Liver (tissue), 8 donors: ENCODE measurements at regions not wholly inside any gene's neighbourhood (a gene's known extent, or its start where the extent isn't known, plus 50 kb on each side); places are given as distances from the start of the nearest gene placed in this dataset.
"Not testable (repeated sequence)": the region's sequence is repeated elsewhere in the genome, so short reads cannot be mapped to it uniquely, and the experiment has no call there.

Source experiments
- DNase-seq: peaks from one replicate; pipeline ENCODE4 v3.0.0-alpha.2; 2017; ENCODE audit warnings: low spot score
- H3K27ac ChIP-seq, 2 donors: one replicate each; pipeline ENCODE4 v1.7.0; 2013; ENCODE audit warnings: inconsistent platforms in 2 of 2, low read length in 2 of 2, control low read depth in 1 of 2, low read depth in 1 of 2, mild to moderate bottlenecking in 1 of 2
- H3K27me3 ChIP-seq, 4 donors: one replicate each; pipeline versions ENCODE4 v1.6.1 to v1.7.0; 2013; ENCODE audit warnings: low read length in 3 of 4, inconsistent platforms in 1 of 4, mild to moderate bottlenecking in 1 of 4, moderate library complexity in 1 of 4; ENCODE audit not compliant: control insufficient read depth in 4 of 4, insufficient read depth in 4 of 4
- H3K36me3 ChIP-seq, 4 donors: one replicate each; pipeline versions ENCODE4 v1.6.1 to v1.7.0; 2013; ENCODE audit warnings: low read length in 3 of 4, mild to moderate bottlenecking in 3 of 4, low read depth in 1 of 4, moderate library complexity in 1 of 4; ENCODE audit not compliant: control insufficient read depth in 4 of 4, insufficient read depth in 3 of 4
- H3K4me1 ChIP-seq, 4 donors: one replicate each; pipeline versions ENCODE4 v1.6.1 to v1.7.0; 2013; ENCODE audit warnings: low read length in 3 of 4, mild to moderate bottlenecking in 3 of 4, moderate library complexity in 1 of 4; ENCODE audit not compliant: control insufficient read depth in 4 of 4, insufficient read depth in 4 of 4
- H3K4me3 ChIP-seq, 3 donors: one replicate each; pipeline versions ENCODE4 v1.6.1 to v1.7.0; 2013; ENCODE audit warnings: low read length in 3 of 3, control low read depth in 1 of 3, low read depth in 1 of 3, mild to moderate bottlenecking in 1 of 3
- H3K9ac ChIP-seq, 2 donors: one replicate each; pipeline ENCODE4 v1.7.0; 2013; ENCODE audit warnings: low read length in 2 of 2, mild to moderate bottlenecking in 2 of 2, moderate library complexity in 2 of 2, control low read depth in 1 of 2, low read depth in 1 of 2
- H3K9me3 ChIP-seq, 4 donors: one replicate each; pipeline versions ENCODE4 v1.6.1 to v1.7.0; 2013; ENCODE audit warnings: low read length in 3 of 4; ENCODE audit not compliant: control insufficient read depth in 4 of 4
- EGR1 ChIP-seq, 2 donors: IDR thresholded peaks; 2 replicates each; pipeline ENCODE4 v1.6.1; 2016 to 2018; ENCODE audit warnings: antibody characterized with exemption in 2 of 2, low read depth in 2 of 2
- FOXA1 ChIP-seq: IDR thresholded peaks from 2 replicates; pipeline ENCODE4 v1.6.1; 2016; ENCODE audit warnings: antibody characterized with exemption
- FOXA2 ChIP-seq: IDR thresholded peaks from 2 replicates; pipeline ENCODE4 v1.6.1; 2016; ENCODE audit warnings: antibody characterized with exemption
- GABPA ChIP-seq, 2 donors: IDR thresholded peaks in 1 of 2; conservative IDR thresholded peaks in 1 of 2; 2 replicates each; pipeline ENCODE4 v1.6.1; 2016; ENCODE audit warnings: antibody characterized with exemption in 2 of 2, mild to moderate bottlenecking in 1 of 2, moderate library complexity in 1 of 2
- HNF4A ChIP-seq, 2 donors: conservative IDR thresholded peaks; 2 replicates each; pipeline ENCODE4 v1.6.1; 2016; ENCODE audit warnings: antibody characterized with exemption in 2 of 2, mild to moderate bottlenecking in 2 of 2
- HNF4G ChIP-seq: IDR thresholded peaks from 2 replicates; pipeline ENCODE4 v1.6.1; 2016; ENCODE audit warnings: antibody characterized with exemption
- JUND ChIP-seq, 2 donors: IDR thresholded peaks; 2 replicates each; pipeline ENCODE4 v1.6.1; 2016; ENCODE audit warnings: antibody characterized with exemption in 2 of 2
- NR2F2 ChIP-seq: IDR thresholded peaks from 2 replicates; pipeline ENCODE4 v1.6.1; 2016; ENCODE audit warnings: antibody characterized with exemption
- RAD21 ChIP-seq, 2 donors: IDR thresholded peaks; 2 replicates each; pipeline ENCODE4 v1.6.1; 2016; ENCODE audit warnings: antibody characterized with exemption in 2 of 2, mild to moderate bottlenecking in 2 of 2
- RXRA ChIP-seq, 2 donors: IDR thresholded peaks; 2 replicates each; pipeline ENCODE4 v1.6.1; 2017 to 2018; ENCODE audit warnings: antibody characterized with exemption in 2 of 2, mild to moderate bottlenecking in 1 of 2
- SP1 ChIP-seq: IDR thresholded peaks from 2 replicates; pipeline ENCODE4 v1.6.1; 2018; ENCODE audit warnings: antibody characterized with exemption, mild to moderate bottlenecking
- TAF1 ChIP-seq: conservative IDR thresholded peaks from 2 replicates; pipeline ENCODE4 v1.6.1; 2016; ENCODE audit warnings: antibody characterized with exemption, mild to moderate bottlenecking
- YY1 ChIP-seq: IDR thresholded peaks from 2 replicates; pipeline ENCODE4 v1.6.1; 2016; ENCODE audit warnings: antibody characterized with exemption, mild to moderate bottlenecking
- WGBS: extraction: QIAGEN DNeasy Blood & Tissue Kit; methylation state at CpG from one replicate; pipeline ENCODE4 v1.1.7; 2013; 5-methylcytosine and 5-hydroxymethylcytosine counted together
- TF ChIP-seq, protein P1 (sequence below): IDR thresholded peaks from 2 replicates; pipeline ENCODE4 v1.6.1; 2016; ENCODE audit warnings: antibody characterized with exemption
- TF ChIP-seq, protein P2 (sequence below): IDR thresholded peaks from 2 replicates; pipeline ENCODE4 v1.6.1; 2016; ENCODE audit warnings: antibody characterized with exemption
- TF ChIP-seq, protein P3 (sequence below): IDR thresholded peaks from 2 replicates; pipeline ENCODE4 v1.6.1; 2016; ENCODE audit warnings: antibody characterized with exemption
- TF ChIP-seq, protein P4 (sequence below): fragments of 150-350 bp; IDR thresholded peaks from 2 replicates; pipeline ENCODE4 v1.5.1; 2017; ENCODE audit warnings: improper control_type of control experiment, low read depth, low read length; ENCODE audit not compliant: missing input control
- TF ChIP-seq, protein P5 (sequence below): IDR thresholded peaks from 2 replicates; pipeline ENCODE4 v1.6.1; 2016; ENCODE audit warnings: antibody characterized with exemption, mild to moderate bottlenecking
- donor health status: healthy.
- donor health status: healthy.
- donor health status: healthy.
- donor health status: healthy.
- donor health status: healthy.

DNA sequence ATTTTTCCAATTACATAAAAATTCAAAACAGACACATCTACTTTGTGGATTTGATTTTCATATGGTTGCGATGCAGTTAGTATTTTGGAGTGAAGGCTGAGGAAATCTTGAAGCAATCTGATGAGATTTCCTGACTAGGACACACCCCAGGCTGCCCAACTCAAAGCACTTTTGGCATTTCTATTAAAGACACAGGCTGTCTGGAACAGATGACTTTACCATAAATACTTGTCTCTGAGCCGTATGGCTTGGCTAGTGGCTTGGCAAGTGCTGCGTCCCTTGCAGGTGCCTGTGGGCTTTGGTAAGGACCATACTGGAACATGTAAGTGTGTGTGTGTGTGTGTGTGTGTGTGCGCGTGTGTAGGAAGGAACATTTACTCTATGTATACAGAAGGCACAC is 218.8 kb downstream of the FGF9 start:
- Histone ChIP-seq H3K9ac (no peak overlapping the region), H3K4me3 (no peak overlapping the region), H3K27ac (no peak overlapping the region), H3K4me1 (no peaks in the 10 kb centered on the region), H3K27me3 (no peaks in the 10 kb centered on the region), H3K9me3 (no peaks in the 10 kb centered on the region), H3K36me3 (no peaks in the 10 kb centered on the region)
- DNase-seq: no peak
- no peak for TF ChIP-seq FOXA2
- TF ChIP-seq HNF4A (conservative IDR thresholded peaks at IDR 0.05): no peak
- no peak for TF ChIP-seq HNF4G
- no peak for TF ChIP-seq JUND (IDR thresholded peaks at IDR 0.05)
- no peak for TF ChIP-seq FOXA1
- TF ChIP-seq EGR1 (IDR thresholded peaks at IDR 0.05; ENCODE audit: low read depth in 2 of 2): no peak
- no peak for TF ChIP-seq GABPA (IDR thresholded peaks at IDR 0.05 in 1 of 2, conservative IDR thresholded peaks at IDR 0.05 in 1 of 2)
- TF ChIP-seq, protein P1, sequence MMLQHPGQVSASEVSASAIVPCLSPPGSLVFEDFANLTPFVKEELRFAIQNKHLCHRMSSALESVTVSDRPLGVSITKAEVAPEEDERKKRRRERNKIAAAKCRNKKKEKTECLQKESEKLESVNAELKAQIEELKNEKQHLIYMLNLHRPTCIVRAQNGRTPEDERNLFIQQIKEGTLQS: no peak
- TF ChIP-seq TAF1: no peak
- TF ChIP-seq, protein P2, sequence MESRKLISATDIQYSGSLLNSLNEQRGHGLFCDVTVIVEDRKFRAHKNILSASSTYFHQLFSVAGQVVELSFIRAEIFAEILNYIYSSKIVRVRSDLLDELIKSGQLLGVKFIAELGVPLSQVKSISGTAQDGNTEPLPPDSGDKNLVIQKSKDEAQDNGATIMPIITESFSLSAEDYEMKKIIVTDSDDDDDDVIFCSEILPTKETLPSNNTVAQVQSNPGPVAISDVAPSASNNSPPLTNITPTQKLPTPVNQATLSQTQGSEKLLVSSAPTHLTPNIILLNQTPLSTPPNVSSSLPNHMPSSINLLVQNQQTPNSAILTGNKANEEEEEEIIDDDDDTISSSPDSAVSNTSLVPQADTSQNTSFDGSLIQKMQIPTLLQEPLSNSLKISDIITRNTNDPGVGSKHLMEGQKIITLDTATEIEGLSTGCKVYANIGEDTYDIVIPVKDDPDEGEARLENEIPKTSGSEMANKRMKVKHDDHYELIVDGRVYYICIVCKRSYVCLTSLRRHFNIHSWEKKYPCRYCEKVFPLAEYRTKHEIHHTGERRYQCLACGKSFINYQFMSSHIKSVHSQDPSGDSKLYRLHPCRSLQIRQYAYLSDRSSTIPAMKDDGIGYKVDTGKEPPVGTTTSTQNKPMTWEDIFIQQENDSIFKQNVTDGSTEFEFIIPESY: no peak
- TF ChIP-seq YY1: no peak
- TF ChIP-seq, protein P3, sequence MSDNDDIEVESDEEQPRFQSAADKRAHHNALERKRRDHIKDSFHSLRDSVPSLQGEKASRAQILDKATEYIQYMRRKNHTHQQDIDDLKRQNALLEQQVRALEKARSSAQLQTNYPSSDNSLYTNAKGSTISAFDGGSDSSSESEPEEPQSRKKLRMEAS: no peak
- TF ChIP-seq RAD21 (IDR thresholded peaks at IDR 0.05): no peak
- TF ChIP-seq RXRA (IDR thresholded peaks at IDR 0.05): no peak
- TF ChIP-seq, protein P4, sequence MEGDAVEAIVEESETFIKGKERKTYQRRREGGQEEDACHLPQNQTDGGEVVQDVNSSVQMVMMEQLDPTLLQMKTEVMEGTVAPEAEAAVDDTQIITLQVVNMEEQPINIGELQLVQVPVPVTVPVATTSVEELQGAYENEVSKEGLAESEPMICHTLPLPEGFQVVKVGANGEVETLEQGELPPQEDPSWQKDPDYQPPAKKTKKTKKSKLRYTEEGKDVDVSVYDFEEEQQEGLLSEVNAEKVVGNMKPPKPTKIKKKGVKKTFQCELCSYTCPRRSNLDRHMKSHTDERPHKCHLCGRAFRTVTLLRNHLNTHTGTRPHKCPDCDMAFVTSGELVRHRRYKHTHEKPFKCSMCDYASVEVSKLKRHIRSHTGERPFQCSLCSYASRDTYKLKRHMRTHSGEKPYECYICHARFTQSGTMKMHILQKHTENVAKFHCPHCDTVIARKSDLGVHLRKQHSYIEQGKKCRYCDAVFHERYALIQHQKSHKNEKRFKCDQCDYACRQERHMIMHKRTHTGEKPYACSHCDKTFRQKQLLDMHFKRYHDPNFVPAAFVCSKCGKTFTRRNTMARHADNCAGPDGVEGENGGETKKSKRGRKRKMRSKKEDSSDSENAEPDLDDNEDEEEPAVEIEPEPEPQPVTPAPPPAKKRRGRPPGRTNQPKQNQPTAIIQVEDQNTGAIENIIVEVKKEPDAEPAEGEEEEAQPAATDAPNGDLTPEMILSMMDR: no peak
- TF ChIP-seq, protein P5, sequence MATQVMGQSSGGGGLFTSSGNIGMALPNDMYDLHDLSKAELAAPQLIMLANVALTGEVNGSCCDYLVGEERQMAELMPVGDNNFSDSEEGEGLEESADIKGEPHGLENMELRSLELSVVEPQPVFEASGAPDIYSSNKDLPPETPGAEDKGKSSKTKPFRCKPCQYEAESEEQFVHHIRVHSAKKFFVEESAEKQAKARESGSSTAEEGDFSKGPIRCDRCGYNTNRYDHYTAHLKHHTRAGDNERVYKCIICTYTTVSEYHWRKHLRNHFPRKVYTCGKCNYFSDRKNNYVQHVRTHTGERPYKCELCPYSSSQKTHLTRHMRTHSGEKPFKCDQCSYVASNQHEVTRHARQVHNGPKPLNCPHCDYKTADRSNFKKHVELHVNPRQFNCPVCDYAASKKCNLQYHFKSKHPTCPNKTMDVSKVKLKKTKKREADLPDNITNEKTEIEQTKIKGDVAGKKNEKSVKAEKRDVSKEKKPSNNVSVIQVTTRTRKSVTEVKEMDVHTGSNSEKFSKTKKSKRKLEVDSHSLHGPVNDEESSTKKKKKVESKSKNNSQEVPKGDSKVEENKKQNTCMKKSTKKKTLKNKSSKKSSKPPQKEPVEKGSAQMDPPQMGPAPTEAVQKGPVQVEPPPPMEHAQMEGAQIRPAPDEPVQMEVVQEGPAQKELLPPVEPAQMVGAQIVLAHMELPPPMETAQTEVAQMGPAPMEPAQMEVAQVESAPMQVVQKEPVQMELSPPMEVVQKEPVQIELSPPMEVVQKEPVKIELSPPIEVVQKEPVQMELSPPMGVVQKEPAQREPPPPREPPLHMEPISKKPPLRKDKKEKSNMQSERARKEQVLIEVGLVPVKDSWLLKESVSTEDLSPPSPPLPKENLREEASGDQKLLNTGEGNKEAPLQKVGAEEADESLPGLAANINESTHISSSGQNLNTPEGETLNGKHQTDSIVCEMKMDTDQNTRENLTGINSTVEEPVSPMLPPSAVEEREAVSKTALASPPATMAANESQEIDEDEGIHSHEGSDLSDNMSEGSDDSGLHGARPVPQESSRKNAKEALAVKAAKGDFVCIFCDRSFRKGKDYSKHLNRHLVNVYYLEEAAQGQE: no peak
- TF ChIP-seq SP1: no peak
- no peak for TF ChIP-seq NR2F2
- 81% methylated on average over 5 of the region's 5 CpGs for WGBS

DNA sequence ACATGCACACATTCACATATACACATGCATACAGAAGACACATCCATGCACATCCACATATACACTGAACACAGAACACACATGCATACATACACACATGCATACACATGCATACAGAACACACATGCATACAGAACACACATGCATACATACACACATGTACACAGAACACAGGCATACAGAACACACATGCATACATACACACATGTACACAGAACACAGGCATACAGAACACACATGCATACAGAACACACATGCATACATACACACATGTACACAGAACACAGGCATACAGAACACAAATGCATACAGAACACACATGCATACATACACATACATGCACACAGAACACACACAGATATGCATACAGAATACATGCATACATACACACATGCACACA is 219.3 kb downstream of the FGF9 start:
- H3K27ac ChIP-seq, H3K4me3 ChIP-seq, H3K9ac ChIP-seq, H3K9me3 ChIP-seq, H3K27me3 ChIP-seq, H3K4me1 ChIP-seq, H3K36me3 ChIP-seq, DNase-seq: not testable (repeated sequence)
